ENCODE measurements at regions not wholly inside any gene's neighbourhood (a gene's known extent, or its start where the extent isn't known, plus 50 kb on each side); places are given as distances from the start of the nearest gene placed in this dataset.

DNA sequence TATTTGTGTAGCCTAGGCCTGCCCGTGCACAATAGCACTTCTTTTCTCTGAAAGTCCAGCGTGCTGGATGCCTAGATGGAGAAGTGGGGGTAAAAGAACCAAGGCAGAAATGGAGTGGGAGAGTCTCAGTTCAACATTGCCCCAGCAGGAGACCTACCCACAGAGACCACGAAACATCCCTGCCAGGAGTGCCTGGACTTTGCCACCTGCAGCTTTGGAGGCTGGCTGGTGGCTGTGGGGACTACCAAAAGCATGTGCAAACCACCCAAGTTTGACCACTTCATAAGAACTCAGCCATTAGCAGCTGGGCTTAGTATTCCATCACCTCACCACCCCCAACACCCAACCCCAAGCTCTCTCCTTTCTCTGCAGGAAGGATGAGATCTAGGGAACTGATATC is 416.9 kb upstream of the ID2 start:
- no peak for DNase-seq (ENCODE audit: low read depth, low spot score)

DNA sequence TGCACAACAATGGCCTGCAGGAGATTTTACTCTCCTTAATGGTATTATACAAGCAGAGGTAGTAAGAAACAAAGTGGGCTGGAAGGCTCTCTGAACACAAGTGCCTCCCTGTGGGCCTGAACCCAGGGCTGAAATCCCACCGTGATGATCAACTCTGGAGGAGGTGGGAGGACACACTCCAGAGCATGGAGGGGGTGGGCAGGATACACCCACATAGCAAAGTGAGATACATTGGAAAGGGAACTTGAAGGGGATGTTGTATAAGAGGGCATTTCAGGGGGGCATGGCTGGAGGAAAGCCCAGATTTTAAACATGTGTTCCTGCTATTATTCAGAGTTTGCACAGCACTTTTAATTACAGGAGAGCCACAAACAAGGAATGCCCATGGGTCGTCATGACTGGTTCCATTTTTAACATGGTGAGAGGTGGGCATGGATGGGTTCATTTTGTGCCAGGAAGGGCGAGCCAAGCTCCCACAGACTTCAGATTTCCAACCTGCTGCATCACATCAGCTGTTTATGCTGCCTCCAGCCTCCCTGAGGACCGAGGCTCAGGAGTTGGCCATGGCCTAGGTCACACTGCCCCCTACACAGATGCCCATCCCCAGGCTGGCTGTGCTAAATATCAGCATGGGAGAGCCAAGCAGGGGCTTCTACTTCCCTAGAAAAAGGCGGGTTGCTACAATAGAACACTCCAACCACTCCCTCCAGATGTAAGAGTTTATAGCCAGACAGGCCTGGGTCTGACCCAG is 416.2 kb upstream of the ID2 start:
- DNase-seq (ENCODE audit: low read depth, low spot score), result no peak

GRCh38 chr2:8266563-8266962 is 415.3 kb upstream of the ID2 start:
- no peak for DNase-seq (ENCODE audit: low read depth, low spot score)

DNA sequence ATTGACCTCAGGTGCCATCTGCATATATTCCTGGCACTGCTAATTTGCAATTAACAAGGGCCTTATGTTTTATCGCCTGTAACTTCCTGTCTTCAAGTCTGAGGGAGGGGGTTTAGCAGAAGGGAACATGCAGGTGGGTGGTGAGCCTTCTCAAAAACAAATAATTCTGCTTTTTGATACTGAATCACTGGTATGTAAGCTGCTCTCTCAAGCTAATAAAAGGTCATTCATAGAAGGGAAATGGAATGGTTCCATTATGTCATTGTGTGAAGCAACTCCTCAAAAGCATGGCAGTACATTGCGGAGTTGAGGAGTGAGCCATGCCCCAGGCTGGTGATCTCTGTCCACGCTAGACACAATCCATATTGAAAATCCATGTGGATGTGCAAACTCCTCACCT is 414.8 kb upstream of the ID2 start:
- no peak for DNase-seq (ENCODE audit: low read depth, low spot score)

DNA sequence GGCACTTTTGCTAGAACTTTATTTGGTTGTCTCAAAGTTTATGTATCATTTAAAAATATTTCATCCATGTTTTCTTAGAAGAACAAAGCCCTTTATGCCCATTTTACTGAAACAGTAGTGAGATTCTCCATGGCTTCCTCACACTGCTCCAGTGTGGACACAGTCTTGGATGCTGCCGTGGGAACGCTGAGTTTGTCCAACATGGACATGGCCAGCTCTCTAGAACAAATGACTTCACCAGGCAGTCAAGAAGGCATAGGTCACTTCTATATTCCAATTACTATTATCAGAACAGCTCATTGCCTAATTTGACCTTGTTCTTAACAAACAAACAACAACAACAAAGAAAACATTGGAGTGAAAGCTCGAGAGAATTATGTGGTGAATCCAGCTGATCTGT is 414.1 kb upstream of the ID2 start:
- no peak for DNase-seq (ENCODE audit: low read depth, low spot score)

GRCh38 chr2:8268172-8268783 is 413.6 kb upstream of the ID2 start:
- DNase-seq (ENCODE audit: low read depth, low spot score), result peak; percentile 46

- no peak for DNase-seq (ENCODE audit: low read depth, low spot score)
Observed at GRCh38 chr2:8270699-8271098, 411.2 kb upstream of the ID2 start.

GRCh38 chr2:8271461-8271860 is 410.4 kb upstream of the ID2 start:
- no peak for DNase-seq (ENCODE audit: low read depth, low spot score)

DNA sequence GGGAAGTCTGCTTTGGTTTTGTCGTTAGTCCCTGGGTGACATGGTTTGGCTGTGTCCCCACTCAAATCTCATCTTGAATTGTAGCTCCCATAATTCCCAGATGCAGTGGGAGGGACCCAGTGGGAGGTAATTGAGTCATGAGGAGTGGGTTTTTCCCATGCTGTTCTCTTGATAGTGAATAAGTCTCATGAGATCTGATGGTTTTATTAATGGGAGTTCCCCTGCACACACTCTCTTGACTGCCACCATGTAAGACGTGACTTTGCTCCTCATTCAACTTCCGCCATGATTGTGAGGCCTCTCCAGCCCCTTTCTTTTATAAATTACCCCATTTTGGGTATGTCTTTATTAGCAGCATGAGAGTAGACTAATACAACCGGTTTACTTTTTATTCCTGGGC is 405.8 kb upstream of the ID2 start:
- DNase-seq (ENCODE audit: low read depth, low spot score), result no peak

DNA sequence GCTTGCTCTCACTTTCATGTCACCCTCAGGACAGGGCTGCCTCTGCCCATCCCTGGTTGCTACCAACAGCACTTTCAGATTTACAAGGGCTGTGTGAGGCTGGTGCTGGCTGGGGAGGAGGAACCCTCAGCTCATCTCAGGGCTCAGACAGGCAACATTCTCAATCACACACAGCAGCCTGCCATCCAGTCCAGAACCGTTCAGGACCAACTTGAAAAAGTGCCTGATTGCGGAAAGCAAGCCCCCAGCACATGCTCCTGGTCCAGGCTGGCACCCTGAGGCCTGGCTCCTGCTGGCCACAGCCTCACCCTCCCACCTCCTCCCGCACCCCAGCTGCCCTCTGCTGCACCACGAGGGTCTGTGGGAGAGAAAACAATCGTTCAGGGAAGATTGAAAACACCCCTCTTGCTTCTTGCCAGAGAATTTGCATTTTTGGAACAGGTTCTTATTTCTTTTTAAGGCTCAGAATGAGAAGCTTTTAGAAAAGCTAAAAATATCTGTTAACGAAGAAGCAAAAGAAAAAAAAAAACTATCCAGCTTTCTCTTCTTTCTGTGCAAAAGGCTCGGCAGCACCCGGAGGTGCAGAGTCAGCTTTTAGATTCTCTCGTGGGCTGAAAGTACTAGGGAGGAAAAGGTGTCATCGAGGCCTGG is 403.8 kb upstream of the ID2 start:
- peak; percentile 16 for DNase-seq (ENCODE audit: low read depth, low spot score)

- no peak for DNase-seq (ENCODE audit: low read depth, low spot score)
Observed at GRCh38 chr2:8278709-8279354, 403.0 kb upstream of the ID2 start.

- DNase-seq (ENCODE audit: low read depth, low spot score), result no peak
Observed at GRCh38 chr2:8279506-8279905, 402.4 kb upstream of the ID2 start.

DNA sequence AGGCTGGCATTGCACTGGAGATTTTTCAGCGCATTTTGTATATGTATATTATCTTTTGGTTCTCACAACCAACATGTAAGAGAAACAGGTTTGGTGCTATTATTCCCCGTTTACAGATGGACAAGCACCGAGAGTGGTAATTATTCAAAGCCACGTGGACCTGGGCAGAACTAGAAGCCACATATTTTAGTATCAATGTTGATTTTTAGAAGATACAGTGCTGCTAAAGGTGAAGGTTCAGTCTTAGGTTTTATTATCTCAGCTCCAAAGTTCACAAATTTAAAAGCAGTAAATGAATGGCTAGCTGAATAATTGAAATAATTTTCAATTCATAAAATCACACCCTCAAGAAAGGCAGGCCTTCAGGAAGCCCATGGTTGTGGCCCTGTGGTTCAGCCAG is 400.6 kb upstream of the ID2 start:
- no peak for DNase-seq (ENCODE audit: low read depth, low spot score)

DNA sequence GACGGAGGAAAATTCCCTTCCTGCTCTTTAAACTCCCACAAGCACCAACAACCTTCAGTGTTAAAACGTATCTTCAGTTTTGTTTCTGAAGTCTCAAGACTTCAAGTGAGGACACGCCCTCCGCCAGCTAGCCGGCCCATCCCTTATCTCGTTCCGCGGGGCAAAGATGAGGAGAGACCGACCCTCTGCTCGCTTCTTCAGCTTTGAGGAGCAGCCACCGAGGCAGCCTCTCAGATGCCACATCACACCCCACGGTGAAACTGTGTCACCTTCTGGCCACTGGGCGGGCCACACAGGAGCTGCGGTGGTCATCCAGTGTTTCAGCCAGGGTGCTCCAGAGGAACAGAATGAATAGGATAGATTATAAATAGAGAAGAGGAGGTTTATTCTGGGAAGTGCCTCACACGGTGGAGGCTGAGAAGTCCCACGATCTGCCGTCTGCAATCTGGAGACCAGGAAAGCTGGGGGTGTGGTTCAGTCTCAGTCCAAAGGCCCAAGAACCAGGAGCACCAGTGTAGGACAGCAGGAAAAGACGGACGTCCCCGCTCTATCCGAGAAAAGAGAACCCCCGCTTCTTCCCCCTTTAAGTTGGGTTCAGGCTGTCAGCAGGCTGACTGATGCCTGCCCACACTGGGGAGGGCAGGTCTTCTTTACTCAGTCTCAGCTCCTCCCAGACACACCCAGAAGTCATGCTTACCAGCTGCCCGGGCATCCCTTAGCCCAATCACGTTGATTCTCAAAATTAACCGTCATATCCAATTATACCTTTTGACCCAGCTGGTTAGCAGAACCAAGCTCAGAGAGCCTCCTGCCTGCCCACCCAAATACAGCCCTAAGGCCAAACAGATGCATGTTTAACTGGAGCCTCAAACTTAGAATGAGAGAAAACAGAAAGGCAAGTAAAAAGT is 399.7 kb upstream of the ID2 start:
- no peak for DNase-seq (ENCODE audit: low read depth, low spot score)

- DNase-seq (ENCODE audit: low read depth, low spot score), result no peak
Observed at GRCh38 chr2:8282858-8283252, 399.0 kb upstream of the ID2 start.

DNA sequence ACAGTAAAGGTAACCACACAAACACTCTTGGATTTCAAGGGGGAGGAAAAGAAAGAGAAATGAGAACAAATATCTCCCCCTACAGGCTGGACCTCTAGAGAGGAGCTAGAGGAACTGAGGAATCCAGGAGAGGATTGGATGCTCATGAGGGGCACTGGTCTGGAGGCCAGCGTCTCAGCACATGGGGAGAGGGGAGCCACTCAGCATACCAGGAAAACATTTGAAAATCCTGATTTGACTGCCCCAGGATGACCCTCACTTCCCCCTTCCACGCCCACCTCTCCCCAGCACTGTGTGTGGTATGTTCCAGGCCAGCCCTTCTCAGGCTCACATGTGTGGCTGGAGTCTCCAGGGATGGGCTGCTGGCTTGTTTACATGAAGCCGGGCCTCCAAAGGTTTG is 396.8 kb upstream of the ID2 start:
- no peak for DNase-seq (ENCODE audit: low read depth, low spot score)

GRCh38 chr2:8285898-8286297 is 396.0 kb upstream of the ID2 start:
- no peak for DNase-seq (ENCODE audit: low read depth, low spot score)

GRCh38 chr2:8288206-8288605 is 393.6 kb upstream of the ID2 start:
- DNase-seq (ENCODE audit: low read depth, low spot score), result no peak

DNA sequence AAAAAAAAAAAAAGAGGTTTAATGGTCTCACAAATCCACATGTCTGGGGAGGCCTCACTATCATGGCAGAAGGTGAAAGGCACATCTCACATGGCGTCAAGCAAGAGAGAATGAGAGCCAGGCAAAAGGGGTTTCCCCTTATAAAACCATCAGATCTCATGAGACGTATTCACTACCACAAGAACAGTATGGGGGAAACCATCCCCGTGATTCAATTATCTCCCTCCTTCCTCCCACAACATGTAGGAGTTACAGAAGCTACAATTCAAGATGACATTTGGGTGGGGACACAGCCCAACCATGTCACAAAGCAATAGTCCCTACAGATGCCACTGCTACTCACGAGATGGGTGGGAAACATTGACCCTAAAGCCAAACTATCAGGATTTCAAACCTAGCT is 392.7 kb upstream of the ID2 start:
- no peak for DNase-seq (ENCODE audit: low read depth, low spot score)

GRCh38 chr2:8290771-8291352 is 391.0 kb upstream of the ID2 start:
- no peak for DNase-seq (ENCODE audit: low read depth, low spot score)

DNA sequence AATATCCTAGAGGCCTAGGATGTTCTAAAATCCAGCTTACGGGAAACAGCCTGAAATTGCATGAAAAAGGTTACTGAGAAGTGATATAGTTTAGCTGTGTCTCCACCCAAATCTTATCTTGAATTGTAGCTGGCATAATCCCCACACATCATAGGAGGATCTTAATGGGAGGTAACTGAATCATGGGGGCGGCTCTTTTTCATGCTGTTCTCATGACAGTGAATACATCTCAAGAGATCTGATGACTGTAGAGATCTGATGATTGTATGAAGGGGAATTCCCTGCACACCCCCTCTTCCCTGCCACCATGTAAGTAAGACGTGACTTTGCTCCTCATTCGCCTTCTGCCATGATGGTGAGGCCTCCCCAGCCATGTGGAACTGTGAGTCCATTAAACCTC is 385.6 kb upstream of the ID2 start:
- DNase-seq (ENCODE audit: low read depth, low spot score), result no peak

Measured in astrocyte of the hippocampus (primary cell).